Right lobe of liver (tissue), 4 donors: ENCODE measurements at regions not wholly inside any gene's neighbourhood (a gene's known extent, or its start where the extent isn't known, plus 50 kb on each side); places are given as distances from the start of the nearest gene placed in this dataset.

ENCODE experiments used
- POLR2A ChIP-seq: fragments of 450-650 bp; IDR thresholded peaks from one replicate; pipeline ENCODE4 v1.6.1; 2017; ENCODE audit warnings: antibody characterized with exemption, mild to moderate bottlenecking
- TF ChIP-seq, protein P1 (sequence below), 4 donors: fragments of 200-600 bp in 3 of 4; fragments of 450-650 bp in 1 of 4; IDR thresholded peaks; one replicate each; pipeline versions ENCODE4 v1.5.1 to v1.8.0; 2016 to 2022; ENCODE audit warnings: antibody characterized with exemption in 4 of 4, mild to moderate bottlenecking in 2 of 4
- donor health status: DM: no; HTN: no; CAD: no.
- donor health status: DM: no; HTN: no; CAD: no.
- donor health status: DM: no; HTN: yes; CAD: no.

DNA sequence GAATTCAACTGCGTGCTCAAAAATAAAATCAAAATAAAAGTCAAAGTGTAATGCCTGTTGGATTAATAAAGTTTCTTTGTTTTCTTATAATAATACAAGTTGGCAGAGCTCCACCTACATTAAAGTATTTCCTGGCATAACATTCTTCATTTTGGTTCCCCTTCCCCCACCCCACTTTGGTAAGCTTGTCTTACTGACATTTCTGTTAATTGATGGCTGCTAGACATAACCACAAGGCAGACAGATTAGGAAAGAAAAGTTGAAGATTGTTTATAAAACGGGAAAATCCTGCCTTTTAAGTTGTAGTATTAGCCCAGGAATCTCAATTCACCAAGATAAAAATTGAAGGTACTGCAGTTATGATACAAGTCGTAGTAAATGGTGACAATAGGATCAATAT, 246.5 kb upstream of the RPS6KA3 start:
- TF ChIP-seq, protein P1, sequence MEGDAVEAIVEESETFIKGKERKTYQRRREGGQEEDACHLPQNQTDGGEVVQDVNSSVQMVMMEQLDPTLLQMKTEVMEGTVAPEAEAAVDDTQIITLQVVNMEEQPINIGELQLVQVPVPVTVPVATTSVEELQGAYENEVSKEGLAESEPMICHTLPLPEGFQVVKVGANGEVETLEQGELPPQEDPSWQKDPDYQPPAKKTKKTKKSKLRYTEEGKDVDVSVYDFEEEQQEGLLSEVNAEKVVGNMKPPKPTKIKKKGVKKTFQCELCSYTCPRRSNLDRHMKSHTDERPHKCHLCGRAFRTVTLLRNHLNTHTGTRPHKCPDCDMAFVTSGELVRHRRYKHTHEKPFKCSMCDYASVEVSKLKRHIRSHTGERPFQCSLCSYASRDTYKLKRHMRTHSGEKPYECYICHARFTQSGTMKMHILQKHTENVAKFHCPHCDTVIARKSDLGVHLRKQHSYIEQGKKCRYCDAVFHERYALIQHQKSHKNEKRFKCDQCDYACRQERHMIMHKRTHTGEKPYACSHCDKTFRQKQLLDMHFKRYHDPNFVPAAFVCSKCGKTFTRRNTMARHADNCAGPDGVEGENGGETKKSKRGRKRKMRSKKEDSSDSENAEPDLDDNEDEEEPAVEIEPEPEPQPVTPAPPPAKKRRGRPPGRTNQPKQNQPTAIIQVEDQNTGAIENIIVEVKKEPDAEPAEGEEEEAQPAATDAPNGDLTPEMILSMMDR (IDR thresholded peaks at IDR 0.05): no peak
- no peak for TF ChIP-seq POLR2A
